ENCODE measurements at regions not wholly inside any gene's neighbourhood (a gene's known extent, or its start where the extent isn't known, plus 50 kb on each side); places are given as distances from the start of the nearest gene placed in this dataset.

DNA sequence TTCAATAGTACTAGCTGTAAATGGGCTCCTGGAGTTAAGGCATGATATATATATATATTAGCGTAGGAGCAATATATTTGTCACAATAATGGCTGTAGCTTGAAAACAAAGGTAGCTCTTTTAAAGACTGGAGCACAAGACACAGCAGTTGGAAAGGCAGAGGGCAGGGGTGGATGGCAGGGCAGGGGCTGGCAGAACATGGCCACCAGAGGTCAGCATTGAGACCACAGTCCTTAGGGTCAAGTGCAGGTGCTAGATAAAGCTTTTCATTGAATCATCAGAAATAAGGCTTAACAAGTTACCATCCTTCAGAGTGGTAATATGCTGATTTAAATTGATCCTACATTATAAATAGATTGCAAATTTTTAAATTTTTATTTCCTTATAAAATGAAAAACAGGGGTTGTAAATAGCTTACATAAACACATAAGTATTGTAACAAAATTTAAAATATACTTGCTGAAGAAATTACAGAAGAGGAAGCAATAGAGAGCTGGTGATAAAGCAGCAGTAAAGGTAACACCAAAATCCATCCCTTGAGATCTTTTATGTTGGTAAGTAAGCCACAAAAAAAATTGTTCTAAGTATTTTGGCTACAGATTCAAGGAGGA lies 161.2 kb upstream of the PIEZO2 start:
- peak; percentile 35 to 70 for DNase-seq

DNA sequence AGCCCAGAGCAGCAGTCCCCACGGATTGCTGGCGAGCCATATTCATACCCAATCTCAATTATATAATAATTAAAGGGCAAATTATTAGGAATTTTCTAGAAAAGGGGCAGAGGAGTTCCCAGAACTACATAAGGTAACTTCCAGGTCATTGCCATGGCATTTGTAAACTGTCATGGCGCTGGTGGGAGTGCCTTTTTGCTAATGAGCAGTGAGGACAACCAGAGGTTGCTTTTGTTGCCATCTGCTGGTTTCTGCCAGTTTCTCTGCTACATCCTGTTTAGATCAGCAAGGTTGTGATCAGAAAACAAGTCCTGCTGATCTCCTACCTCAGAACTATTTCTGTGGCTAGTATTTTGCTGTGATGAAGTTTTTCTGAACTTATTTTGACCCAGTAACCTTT lies 159.8 kb upstream of the PIEZO2 start:
- DNase-seq = peak in 1 of 2 donors; percentile 24

- peak; percentile 17 to 32 for DNase-seq
Measured at GRCh38 chr18:11308499-11308898, 159.1 kb upstream of the PIEZO2 start.

DNA sequence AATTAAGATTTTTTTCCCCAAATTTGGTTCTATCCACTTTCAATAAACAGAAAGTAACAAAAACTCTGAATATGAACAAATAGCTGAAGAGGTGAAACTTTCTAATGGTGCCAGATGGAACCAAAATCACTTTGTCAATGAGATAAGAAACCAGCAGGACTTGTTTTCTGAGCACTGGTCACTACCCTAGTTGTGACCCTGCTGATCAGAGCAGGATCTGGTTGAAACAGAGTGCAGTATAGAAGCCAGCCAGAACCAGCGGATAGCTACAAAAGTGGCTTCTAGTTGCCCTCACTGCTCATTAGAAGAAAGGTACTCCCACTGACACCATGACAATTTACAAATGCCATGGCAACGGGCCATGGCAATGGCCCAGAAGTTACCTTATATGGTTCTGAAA lies 158.3 kb upstream of the PIEZO2 start:
- DNase-seq = no peak

DNA sequence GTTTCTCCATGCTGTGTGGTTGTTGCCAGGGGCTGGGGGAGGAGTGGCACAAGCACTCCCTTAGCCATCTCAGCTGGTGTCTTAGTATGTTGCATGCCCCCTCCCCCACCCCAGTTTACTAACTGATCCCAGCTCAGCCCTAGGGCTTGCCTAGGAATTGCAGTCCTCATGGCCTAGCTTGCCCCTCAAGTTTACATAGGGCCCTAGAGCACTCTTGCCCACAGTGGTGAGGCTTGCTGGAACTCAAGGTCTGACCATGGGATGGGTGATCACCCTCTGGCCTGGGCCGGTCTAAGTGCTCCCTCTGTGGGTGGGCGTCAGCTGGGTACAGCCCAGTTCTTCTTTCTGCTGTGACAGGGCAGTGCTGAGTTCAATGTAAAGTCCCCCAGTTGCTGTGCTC lies 156.1 kb upstream of the PIEZO2 start:
- peak in 1 of 2 donors; percentile 10 for DNase-seq

DNA sequence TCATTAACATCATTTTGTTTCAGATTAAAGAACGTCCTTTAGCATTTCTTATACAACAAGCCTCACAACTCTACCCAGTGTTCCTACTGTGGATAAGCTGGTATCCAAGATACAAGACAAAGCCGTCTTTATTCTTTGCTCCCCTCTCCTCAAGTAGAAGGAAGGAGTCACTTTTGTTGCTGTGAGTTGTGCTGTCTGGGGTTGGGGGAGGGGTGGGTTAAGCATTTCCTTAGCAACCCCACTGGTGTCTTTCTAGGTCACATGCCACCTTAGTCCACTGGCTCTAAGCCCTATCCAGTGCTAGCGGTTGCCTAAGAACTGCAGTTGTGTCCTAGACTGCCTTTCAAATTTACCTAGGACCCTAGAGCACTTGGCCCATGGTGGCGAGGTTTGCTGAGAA lies 155.6 kb upstream of the PIEZO2 start:
- no peak for DNase-seq

- DNase-seq = no peak
Measured at GRCh38 chr18:11296946-11297345, 147.6 kb upstream of the PIEZO2 start.

GRCh38 chr18:11293794-11294193 lies 144.4 kb upstream of the PIEZO2 start:
- no peak for DNase-seq

- no peak for DNase-seq
Measured at GRCh38 chr18:11290786-11291185, 141.4 kb upstream of the PIEZO2 start.

DNA sequence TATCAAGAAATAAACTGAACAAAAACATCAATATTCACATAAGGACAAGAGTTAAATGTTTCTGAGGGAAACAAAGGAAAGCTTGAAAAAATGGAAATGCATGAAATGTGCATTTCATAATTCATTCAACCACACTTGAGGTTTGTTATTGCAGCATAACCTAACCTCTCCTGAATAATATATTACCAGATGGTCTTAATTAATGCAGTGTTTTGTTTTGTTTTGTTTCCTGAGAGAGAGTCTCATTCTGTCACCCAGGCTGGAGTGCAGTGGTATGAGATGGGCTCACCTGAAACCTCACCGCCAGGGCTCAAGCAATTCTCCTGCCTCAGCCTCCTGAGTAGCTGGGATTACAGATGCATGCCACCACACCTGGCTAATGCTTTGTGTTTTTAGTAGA lies 139.9 kb upstream of the PIEZO2 start:
- no peak for DNase-seq

GRCh38 chr18:11288401-11288800 lies 139.0 kb upstream of the PIEZO2 start:
- no peak for DNase-seq

GRCh38 chr18:11286431-11286830 lies 137.1 kb upstream of the PIEZO2 start:
- no peak for DNase-seq

DNA sequence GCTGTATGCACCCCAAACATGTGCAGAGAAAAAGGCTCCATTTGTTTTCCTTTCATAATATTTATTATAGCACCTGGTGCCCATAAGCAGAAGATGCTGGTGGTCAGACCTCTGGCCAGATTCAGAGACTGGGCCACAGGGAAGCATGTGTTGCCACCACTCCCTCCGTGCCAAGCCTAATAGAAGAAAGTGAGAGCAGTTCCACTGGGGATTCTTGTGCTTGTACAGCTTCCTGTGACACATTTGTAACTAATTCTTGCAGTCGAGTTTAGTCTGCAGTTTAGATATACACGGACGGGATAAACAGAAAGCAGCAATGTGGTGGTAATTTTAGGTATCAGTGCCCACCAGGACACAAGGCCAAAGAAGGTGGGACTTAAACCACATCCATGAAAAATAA lies 135.4 kb upstream of the PIEZO2 start:
- DNase-seq = no peak

GRCh38 chr18:11284349-11284748 lies 135.0 kb upstream of the PIEZO2 start:
- no peak for DNase-seq

DNA sequence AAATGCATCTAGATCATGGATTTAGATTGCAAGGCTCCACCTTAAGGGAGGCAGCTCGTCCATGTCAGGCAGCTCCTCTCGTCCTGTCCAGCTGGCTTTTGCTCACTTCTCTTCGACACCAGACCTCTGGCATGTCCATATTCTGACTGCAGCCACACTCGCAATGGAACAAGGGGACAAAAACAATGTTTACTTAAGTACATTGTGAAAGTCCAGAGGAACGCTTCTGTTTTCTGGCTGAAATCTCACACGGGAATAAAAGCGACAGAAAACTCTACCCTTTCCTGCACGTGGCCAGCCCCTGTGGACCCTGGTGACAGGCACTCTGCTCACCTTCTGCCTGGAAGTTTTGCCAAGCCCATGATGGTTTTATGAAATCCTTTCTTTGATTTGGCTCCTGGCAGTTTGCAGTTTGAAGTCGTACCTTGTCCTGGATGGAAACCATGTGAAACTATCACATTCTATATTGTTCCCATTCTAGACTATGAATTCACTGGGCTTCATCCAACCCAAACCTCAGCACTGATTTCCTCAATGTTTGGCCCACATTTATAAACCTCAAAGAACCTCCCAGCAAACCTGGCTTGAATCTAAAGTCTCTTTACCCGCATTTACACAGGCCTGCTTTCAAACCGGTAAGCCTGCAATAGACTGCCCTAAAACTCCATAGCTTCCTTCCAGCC lies 134.3 kb upstream of the PIEZO2 start:
- no peak for DNase-seq

GRCh38 chr18:11279461-11279860 lies 130.1 kb upstream of the PIEZO2 start:
- no peak for DNase-seq

- no peak for DNase-seq
Measured at GRCh38 chr18:11276678-11277077, 127.3 kb upstream of the PIEZO2 start.

DNA sequence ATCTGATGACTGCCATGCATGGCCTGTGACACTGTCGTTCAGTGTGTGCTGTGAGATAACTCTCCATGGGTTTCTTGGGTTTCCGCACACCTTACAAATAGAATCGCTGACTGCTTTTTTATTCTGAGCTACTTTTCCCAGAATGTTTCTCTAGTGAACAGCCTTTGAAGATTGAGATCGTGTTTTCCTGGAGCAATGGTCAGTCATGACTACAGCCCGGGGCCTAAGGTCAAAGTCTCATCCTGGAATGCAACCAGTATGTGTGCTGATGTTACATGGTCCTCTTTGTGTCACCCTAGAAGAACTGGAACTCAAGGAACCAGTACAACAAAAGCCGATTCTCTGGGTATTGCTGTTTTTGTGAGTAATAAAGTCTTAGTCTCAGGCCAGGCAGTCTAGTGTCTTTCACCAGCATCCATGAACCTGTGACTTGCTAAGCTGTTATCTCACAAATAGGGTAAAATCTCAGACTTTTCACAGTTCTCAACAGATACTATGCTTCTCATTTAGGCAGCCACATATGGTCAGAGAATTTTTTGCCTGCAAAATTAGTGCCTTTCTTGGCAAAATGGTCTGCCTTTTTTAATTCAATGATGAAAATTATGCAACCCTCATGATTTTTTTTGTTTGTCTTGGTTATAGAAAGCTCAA lies 124.9 kb upstream of the PIEZO2 start:
- DNase-seq = no peak

DNA sequence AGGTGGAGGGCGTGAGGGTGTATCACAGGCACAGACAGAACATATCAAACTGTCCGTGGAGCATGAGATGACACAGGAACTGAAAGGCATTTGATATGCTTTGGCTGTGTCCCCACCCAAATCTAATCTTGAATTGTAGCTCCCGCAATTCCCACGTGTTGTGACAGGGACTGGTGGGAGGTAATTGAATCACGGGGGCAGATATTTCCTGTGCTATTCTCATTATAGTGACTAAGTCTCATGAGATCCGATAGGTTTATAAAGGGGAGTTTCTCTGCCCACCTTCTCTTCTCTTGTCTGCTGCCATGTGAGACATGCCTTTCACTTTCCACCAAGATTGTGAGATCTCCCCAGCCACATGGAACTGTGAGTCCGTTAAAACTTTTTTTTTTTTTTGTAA lies 123.1 kb upstream of the PIEZO2 start:
- no peak for DNase-seq

- DNase-seq = no peak
Measured at GRCh38 chr18:11271954-11272353, 122.6 kb upstream of the PIEZO2 start.

GRCh38 chr18:11269257-11269656 lies 119.9 kb upstream of the PIEZO2 start:
- DNase-seq = no peak

DNA sequence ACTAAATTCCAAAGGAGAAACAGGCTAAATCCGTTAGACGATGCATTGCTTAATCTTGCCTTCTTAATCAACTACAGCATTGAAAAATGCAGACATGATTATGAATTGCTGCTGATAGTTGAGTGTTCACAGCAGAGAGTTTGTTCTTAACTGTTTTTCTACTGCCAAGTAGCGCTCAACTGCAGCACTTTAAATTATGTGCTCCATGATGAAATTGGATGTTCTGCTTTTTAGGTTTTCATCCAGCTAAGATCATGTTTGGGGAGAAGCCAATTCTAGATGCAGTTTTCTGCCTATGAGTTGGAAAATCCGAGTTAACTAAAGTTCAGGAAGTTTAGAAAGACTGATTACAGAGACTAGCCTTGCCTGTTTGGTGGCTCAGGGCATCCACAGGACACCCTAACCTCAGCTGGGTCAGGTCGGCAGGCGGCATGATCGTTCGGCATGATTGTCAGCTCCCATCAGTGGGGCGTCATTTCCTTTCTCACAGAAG lies 119.4 kb upstream of the PIEZO2 start:
- DNase-seq = no peak

GRCh38 chr18:11268153-11268552 lies 118.8 kb upstream of the PIEZO2 start:
- DNase-seq = no peak
